ENCODE measurements at regions not wholly inside any gene's neighbourhood (a gene's known extent, or its start where the extent isn't known, plus 50 kb on each side); places are given as distances from the start of the nearest gene placed in this dataset.

GRCh38 chr12:67910360-67911274 lies 78.6 kb upstream of the IFNG-AS1 start:
- peak; percentile 58 for DNase-seq (ENCODE audit: low read depth)
- H3K4me3 ChIP-seq (ENCODE audit: low read depth, low read length) = no peak overlapping the region
- in situ Hi-C loops (cut with HindIII; ENCODE audit: low sequenced_read_pairs) = no loop called here
- TF ChIP-seq, protein P1, sequence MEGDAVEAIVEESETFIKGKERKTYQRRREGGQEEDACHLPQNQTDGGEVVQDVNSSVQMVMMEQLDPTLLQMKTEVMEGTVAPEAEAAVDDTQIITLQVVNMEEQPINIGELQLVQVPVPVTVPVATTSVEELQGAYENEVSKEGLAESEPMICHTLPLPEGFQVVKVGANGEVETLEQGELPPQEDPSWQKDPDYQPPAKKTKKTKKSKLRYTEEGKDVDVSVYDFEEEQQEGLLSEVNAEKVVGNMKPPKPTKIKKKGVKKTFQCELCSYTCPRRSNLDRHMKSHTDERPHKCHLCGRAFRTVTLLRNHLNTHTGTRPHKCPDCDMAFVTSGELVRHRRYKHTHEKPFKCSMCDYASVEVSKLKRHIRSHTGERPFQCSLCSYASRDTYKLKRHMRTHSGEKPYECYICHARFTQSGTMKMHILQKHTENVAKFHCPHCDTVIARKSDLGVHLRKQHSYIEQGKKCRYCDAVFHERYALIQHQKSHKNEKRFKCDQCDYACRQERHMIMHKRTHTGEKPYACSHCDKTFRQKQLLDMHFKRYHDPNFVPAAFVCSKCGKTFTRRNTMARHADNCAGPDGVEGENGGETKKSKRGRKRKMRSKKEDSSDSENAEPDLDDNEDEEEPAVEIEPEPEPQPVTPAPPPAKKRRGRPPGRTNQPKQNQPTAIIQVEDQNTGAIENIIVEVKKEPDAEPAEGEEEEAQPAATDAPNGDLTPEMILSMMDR (IDR thresholded peaks at IDR 0.05; ENCODE audit: low read depth, low read length, missing control alignments) = no peak

- H3K4me3 ChIP-seq (ENCODE audit: low read depth, low read length) = no peak overlapping the region
- in situ Hi-C loops (cut with HindIII; ENCODE audit: low sequenced_read_pairs) = no loop called here
- DNase-seq (ENCODE audit: low read depth) = no peak
- TF ChIP-seq, protein P1 (IDR thresholded peaks at IDR 0.05; ENCODE audit: low read depth, low read length, missing control alignments) = no peak
Measured at GRCh38 chr12:67911275-67911600, 78.0 kb upstream of the IFNG-AS1 start.

DNA sequence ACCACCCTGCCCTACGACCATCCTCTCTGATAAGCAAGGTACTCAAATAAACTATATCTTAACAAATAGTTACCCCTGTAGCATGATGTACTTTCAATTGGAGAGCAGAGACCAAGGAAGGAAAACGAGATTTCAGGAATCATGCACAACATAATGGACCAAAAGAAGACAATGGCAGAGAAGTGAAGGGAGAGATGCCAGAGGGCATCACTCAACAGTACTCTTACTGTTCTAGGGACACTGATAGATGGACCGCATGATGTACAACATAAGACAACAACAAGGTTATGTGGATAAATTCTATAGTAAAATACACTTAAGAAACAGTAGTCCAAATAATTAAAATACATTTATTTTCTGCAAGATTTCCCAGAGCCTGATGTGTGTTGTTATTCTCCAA lies 77.5 kb upstream of the IFNG-AS1 start:
- TF ChIP-seq, protein P1 (IDR thresholded peaks at IDR 0.05; ENCODE audit: low read depth, low read length, missing control alignments) = no peak
- in situ Hi-C loops (cut with HindIII; ENCODE audit: low sequenced_read_pairs) = no loop called here
- no peak for DNase-seq (ENCODE audit: low read depth)

DNA sequence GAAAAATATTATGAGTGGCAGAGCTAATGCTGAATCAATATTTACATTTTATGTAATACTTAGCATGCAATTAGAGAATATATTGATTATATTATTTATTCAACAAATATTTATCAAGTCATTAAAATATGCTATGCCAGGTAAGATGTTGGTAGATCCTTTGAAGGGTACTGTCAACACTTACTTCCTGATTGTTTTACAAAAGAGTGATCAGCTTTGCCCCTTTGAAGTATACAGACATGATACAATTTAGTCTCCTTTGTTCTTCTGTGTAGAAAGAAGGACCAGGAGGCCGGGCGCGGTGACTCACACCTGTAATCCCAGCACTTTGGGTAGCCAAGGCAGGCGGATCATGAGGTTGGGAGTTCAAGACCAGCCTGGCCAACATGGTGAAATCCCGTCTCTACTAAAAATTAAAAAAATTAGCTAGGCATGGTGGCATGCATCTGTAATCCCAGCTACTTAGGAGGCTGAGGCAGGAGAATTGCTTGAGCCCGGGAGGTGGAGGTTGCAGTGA lies 73.9 kb upstream of the IFNG-AS1 start:
- no peak overlapping the region for H3K4me3 ChIP-seq (ENCODE audit: low read depth, low read length)
- in situ Hi-C loops (cut with HindIII; ENCODE audit: low sequenced_read_pairs) = no loop called here
- TF ChIP-seq, protein P1 (IDR thresholded peaks at IDR 0.05; ENCODE audit: low read depth, low read length, missing control alignments) = no peak
- DNase-seq (ENCODE audit: low read depth) = no peak

More for the DNA sequence above, 77.5 kb upstream of the IFNG-AS1 start:
- no peak overlapping the region for H3K4me3 ChIP-seq (ENCODE audit: low read depth, low read length)

- DNase-seq (ENCODE audit: low read depth) = no peak
- in situ Hi-C loops (cut with HindIII; ENCODE audit: low sequenced_read_pairs) = no loop called here
- TF ChIP-seq, protein P1 (IDR thresholded peaks at IDR 0.05; ENCODE audit: low read depth, low read length, missing control alignments) = no peak
- H3K4me3 ChIP-seq (ENCODE audit: low read depth, low read length) = no peak overlapping the region
Measured at GRCh38 chr12:67916266-67916970, 72.8 kb upstream of the IFNG-AS1 start.

DNA sequence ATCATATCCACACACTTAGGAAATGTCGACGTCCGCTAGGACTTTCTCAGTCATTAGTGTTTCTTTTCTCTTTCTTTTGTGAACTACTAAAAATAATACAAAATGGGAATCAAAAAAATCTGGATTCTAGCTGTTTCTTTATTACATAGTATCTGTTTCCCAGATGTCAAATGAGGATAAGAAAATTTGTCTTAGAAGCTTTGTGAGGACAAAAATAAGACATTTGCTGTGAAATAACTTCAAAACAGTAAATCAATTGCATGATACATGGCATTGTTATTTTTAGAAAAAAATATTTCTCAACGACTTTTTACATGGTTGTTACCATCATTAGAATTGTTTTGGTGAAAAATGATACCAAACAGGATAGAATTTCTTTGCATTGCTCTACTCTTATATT lies 71.4 kb upstream of the IFNG-AS1 start:
- TF ChIP-seq, protein P1 (IDR thresholded peaks at IDR 0.05; ENCODE audit: low read depth, low read length, missing control alignments) = no peak
- no peak for DNase-seq (ENCODE audit: low read depth)
- in situ Hi-C loops (cut with HindIII; ENCODE audit: low sequenced_read_pairs) = no loop called here
- no peak overlapping the region for H3K4me3 ChIP-seq (ENCODE audit: low read depth, low read length)

All from astrocyte of the cerebellum (primary cell).